ENCODE measurements at regions not wholly inside any gene's neighbourhood (a gene's known extent, or its start where the extent isn't known, plus 50 kb on each side); places are given as distances from the start of the nearest gene placed in this dataset.

GRCh38 chr7:400901-401485, 111.0 kb downstream of the FOXL3 start:
- Histone ChIP-seq H3K79me2 (no peaks in the 10 kb centered on the region), H3K4me3 (ENCODE audit: low read depth, low read length) (no peak overlapping the region), H3K9ac (no peak overlapping the region), H3K4me1 (no peaks in the 10 kb centered on the region), H3K9me3 (ENCODE audit: control insufficient read depth, low read length) (no peaks in the 10 kb centered on the region), H3K36me3 (ENCODE audit: control insufficient read depth, insufficient read depth, low read length) (no peaks in the 10 kb centered on the region), H3K4me2 (ENCODE audit: low read length) (no peak overlapping the region), H3K27me3 (ENCODE audit: control insufficient read depth, insufficient read depth, low read length) (no peaks in the 10 kb centered on the region), H3K27ac (no peak overlapping the region), H2AFZ (no peak overlapping the region)
- TF ChIP-seq CTCF (IDR thresholded peaks at IDR 0.05), result no peak

GRCh38 chr7:401495-401894, 111.5 kb downstream of the FOXL3 start:
- Histone ChIP-seq H3K4me2 (ENCODE audit: low read length) (no peak overlapping the region), H3K4me3 (ENCODE audit: low read depth, low read length) (no peak overlapping the region), H3K9ac (no peak overlapping the region), H3K27ac (no peak overlapping the region), H2AFZ (no peak overlapping the region), H3K27me3 (ENCODE audit: control insufficient read depth, insufficient read depth, low read length) (no peaks in the 10 kb centered on the region), H3K36me3 (ENCODE audit: control insufficient read depth, insufficient read depth, low read length) (no peaks in the 10 kb centered on the region), H3K79me2 (no peaks in the 10 kb centered on the region), H3K4me1 (no peaks in the 10 kb centered on the region), H3K9me3 (ENCODE audit: control insufficient read depth, low read length) (no peaks in the 10 kb centered on the region)
- TF ChIP-seq CTCF (IDR thresholded peaks at IDR 0.05), result no peak

GRCh38 chr7:404812-405488, 114.7 kb downstream of the PDGFA start:
- Histone ChIP-seq H3K36me3 (ENCODE audit: control insufficient read depth, insufficient read depth, low read length) (no peaks in the 10 kb centered on the region), H3K79me2 (no peaks in the 10 kb centered on the region), H2AFZ (no peak overlapping the region), H3K4me1 (no peaks in the 10 kb centered on the region), H3K9ac (no peak overlapping the region), H3K4me2 (ENCODE audit: low read length) (no peak overlapping the region), H3K27me3 (ENCODE audit: control insufficient read depth, insufficient read depth, low read length) (no peaks in the 10 kb centered on the region), H3K9me3 (ENCODE audit: control insufficient read depth, low read length) (no peaks in the 10 kb centered on the region), H3K27ac (no peak overlapping the region), H3K4me3 (ENCODE audit: low read depth, low read length) (no peak overlapping the region)
- no peak for TF ChIP-seq CTCF (IDR thresholded peaks at IDR 0.05)

GRCh38 chr7:405489-406211, 114.0 kb downstream of the PDGFA start:
- Histone ChIP-seq H3K4me2 (ENCODE audit: low read length) (no peak overlapping the region), H2AFZ (no peak overlapping the region), H3K4me3 (ENCODE audit: low read depth, low read length) (no peak overlapping the region), H3K79me2 (no peaks in the 10 kb centered on the region), H3K36me3 (ENCODE audit: control insufficient read depth, insufficient read depth, low read length) (no peaks in the 10 kb centered on the region), H3K4me1 (no peaks in the 10 kb centered on the region), H3K9ac (no peak overlapping the region), H3K27me3 (ENCODE audit: control insufficient read depth, insufficient read depth, low read length) (peaks cover 3% of the 10 kb centered on the region), H3K9me3 (ENCODE audit: control insufficient read depth, low read length) (no peaks in the 10 kb centered on the region), H3K27ac (no peak overlapping the region)
- no peak for TF ChIP-seq CTCF (IDR thresholded peaks at IDR 0.05)

All from parathyroid adenoma (tissue), 2 donors.